Erythroblast (primary cell): ENCODE measurements at regions not wholly inside any gene's neighbourhood (a gene's known extent, or its start where the extent isn't known, plus 50 kb on each side); places are given as distances from the start of the nearest gene placed in this dataset.

Experiments used
- GATA1 ChIP-seq: IDR thresholded peaks from 2 replicates; pipeline ENCODE4 v1.6.1; 2011; ENCODE audit warnings: low read depth, mild to moderate bottlenecking, control low read depth, low read length, moderate library complexity
- POLR2A ChIP-seq: IDR thresholded peaks from 2 replicates; pipeline ENCODE4 v1.6.1; 2011; ENCODE audit warnings: mild to moderate bottlenecking, low read length

GRCh38 chr2:195479407-195479806 lies 177.6 kb upstream of the SLC39A10 start:
- no peak for TF ChIP-seq POLR2A
- no peak for TF ChIP-seq GATA1
